HG03439 (cell line): ENCODE measurements at regions not wholly inside any gene's neighbourhood (a gene's known extent, or its start where the extent isn't known, plus 50 kb on each side); places are given as distances from the start of the nearest gene placed in this dataset.
"Not testable (repeated sequence)": the region's sequence is repeated elsewhere in the genome, so short reads cannot be mapped to it uniquely, and the experiment has no call there.

Source experiments
- ATAC-seq: cut with Tn5 transposase; IDR thresholded peaks from one replicate; pipeline ENCODE4 v1.9.1; 2021; ENCODE audit warnings: mild to moderate bottlenecking, moderate library complexity; ENCODE audit not compliant: unreplicated experiment

- ATAC-seq: no peak
Measured at GRCh38 chr9:80692751-80693150, 996.6 kb downstream of the TLE1 start.

- ATAC-seq: no peak
Measured at GRCh38 chr9:80691229-80691628, 998.1 kb downstream of the TLE1 start.

- ATAC-seq: no peak
Measured at GRCh38 chr9:80690349-80690939, 998.9 kb downstream of the TLE1 start.

GRCh38 chr9:80679916-80680315, 1009.4 kb downstream of the TLE1 start:
- ATAC-seq: no peak

- no peak for ATAC-seq
Measured at GRCh38 chr9:80678906-80679305, 1010.4 kb downstream of the TLE1 start.

GRCh38 chr9:80673496-80673895, 1015.9 kb downstream of the TLE1 start:
- no peak for ATAC-seq

GRCh38 chr9:80665479-80665878, 1023.9 kb downstream of the TLE1 start:
- ATAC-seq: no peak

GRCh38 chr9:80664327-80665210, 1024.8 kb downstream of the TLE1 start:
- no peak for ATAC-seq

- ATAC-seq: not testable (repeated sequence)
Measured at GRCh38 chr9:80659751-80660150, 1029.6 kb downstream of the TLE1 start.

GRCh38 chr9:80651044-80651443, 1038.3 kb downstream of the TLE1 start:
- ATAC-seq: no peak

- no peak for ATAC-seq
Measured at GRCh38 chr9:80649496-80649895, 1039.9 kb downstream of the TLE1 start.

- no peak for ATAC-seq
Measured at GRCh38 chr9:80649001-80649420, 1040.3 kb downstream of the TLE1 start.

- ATAC-seq: no peak
Measured at GRCh38 chr9:80648336-80648735, 1041.0 kb downstream of the TLE1 start.

- ATAC-seq: no peak
Measured at GRCh38 chr9:80646211-80646610, 1043.1 kb downstream of the TLE1 start.

GRCh38 chr9:80644044-80644443, 1045.3 kb downstream of the TLE1 start:
- ATAC-seq: no peak

GRCh38 chr9:80635065-80635464, 1054.3 kb downstream of the TLE1 start:
- no peak for ATAC-seq

GRCh38 chr9:80632041-80632440, 1057.3 kb downstream of the TLE1 start:
- no peak for ATAC-seq

GRCh38 chr9:80622508-80622907, 1050.7 kb downstream of the TLE4 start:
- no peak for ATAC-seq

- no peak for ATAC-seq
Measured at GRCh38 chr9:80619356-80619755, 1047.6 kb downstream of the TLE4 start.

- no peak for ATAC-seq
Measured at GRCh38 chr9:80615964-80616363, 1044.2 kb downstream of the TLE4 start.

- no peak for ATAC-seq
Measured at GRCh38 chr9:80605793-80606192, 1034.0 kb downstream of the TLE4 start.

- no peak for ATAC-seq
Measured at GRCh38 chr9:80605129-80605528, 1033.4 kb downstream of the TLE4 start.
